ENCODE measurements at regions not wholly inside any gene's neighbourhood (a gene's known extent, or its start where the extent isn't known, plus 50 kb on each side); places are given as distances from the start of the nearest gene placed in this dataset.

DNA sequence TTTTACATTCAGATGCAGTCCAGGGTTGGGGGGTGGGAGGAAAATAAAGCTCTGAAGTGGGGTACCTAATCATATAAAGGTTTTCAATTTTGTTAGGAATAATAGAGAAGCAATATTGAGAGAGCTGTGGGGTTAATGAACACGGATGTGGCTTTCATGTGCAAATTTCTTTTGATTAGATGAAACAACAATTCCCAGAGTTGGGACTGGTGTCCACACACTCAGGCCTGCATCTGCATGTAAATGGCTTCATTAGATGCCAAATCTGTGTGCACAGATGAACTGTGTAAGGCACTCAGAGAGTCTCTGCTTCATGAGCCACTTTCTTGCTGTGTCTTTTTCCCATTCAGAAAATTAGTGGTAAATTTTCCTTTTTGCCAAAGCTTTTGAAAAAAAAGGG lies 377.1 kb upstream of the NOVA1 start:
- TF ChIP-seq POLR2A (IDR thresholded peaks at IDR 0.05; ENCODE audit: low read length) (no peak), GATA1 (IDR thresholded peaks at IDR 0.05; ENCODE audit: low read depth, low read length) (no peak)
